Mammary epithelial cell (primary cell): ENCODE measurements at regions not wholly inside any gene's neighbourhood (a gene's known extent, or its start where the extent isn't known, plus 50 kb on each side); places are given as distances from the start of the nearest gene placed in this dataset.

ENCODE experiments used
- EZH2 ChIP-seq: IDR thresholded peaks from 2 replicates; pipeline ENCODE4 v1.6.1; 2012; ENCODE audit warnings: low read length, inconsistent platforms, borderline replicate concordance
- TF ChIP-seq, protein P1 (sequence below), 2 donors: IDR thresholded peaks in 1 of 2; conservative IDR thresholded peaks in 1 of 2; 2 replicates each; pipeline ENCODE4 v1.5.1; 2011 to 2012; ENCODE audit warnings: inconsistent platforms in 2 of 2, low read length in 2 of 2, mild to moderate bottlenecking in 2 of 2, control low read depth in 1 of 2, low read depth in 1 of 2; ENCODE audit not compliant: insufficient read depth in 1 of 2; ENCODE audit errors: extremely low read depth in 1 of 2

DNA sequence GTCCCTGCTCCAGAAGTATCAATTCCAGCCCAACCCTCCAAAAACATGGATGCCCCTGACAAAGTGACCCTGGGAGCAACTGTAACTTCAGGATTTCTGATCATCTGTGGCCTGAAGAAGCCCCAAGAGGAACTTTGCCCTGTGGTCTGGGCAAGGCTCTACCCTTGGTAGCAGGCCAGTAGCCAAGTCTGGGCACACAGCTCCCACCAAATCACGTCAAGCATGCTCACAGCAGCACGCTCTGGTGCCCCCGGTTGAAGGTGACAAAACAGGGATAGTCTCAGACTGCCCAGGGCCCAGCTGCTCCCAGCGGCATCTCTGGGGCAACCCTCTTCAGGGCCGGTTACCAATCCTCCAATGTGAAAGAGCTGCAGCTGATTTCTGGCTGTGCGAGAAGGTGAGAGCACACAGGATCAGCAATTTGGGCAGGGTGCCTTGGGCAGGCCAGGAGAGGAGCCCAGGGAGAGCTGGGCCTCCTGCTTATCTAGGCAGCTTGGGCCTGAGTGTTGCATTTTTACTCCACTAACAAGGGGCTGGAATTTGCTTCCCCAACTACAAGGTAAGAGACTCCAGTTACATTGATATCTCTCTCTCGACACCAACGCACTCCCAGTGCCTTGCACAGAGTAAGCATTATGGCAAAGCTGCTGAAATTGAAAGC is 418.1 kb downstream of the BCOR start:
- TF ChIP-seq, protein P1, sequence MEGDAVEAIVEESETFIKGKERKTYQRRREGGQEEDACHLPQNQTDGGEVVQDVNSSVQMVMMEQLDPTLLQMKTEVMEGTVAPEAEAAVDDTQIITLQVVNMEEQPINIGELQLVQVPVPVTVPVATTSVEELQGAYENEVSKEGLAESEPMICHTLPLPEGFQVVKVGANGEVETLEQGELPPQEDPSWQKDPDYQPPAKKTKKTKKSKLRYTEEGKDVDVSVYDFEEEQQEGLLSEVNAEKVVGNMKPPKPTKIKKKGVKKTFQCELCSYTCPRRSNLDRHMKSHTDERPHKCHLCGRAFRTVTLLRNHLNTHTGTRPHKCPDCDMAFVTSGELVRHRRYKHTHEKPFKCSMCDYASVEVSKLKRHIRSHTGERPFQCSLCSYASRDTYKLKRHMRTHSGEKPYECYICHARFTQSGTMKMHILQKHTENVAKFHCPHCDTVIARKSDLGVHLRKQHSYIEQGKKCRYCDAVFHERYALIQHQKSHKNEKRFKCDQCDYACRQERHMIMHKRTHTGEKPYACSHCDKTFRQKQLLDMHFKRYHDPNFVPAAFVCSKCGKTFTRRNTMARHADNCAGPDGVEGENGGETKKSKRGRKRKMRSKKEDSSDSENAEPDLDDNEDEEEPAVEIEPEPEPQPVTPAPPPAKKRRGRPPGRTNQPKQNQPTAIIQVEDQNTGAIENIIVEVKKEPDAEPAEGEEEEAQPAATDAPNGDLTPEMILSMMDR (conservative IDR thresholded peaks at IDR 0.05 in 1 of 2, IDR thresholded peaks at IDR 0.05 in 1 of 2; ENCODE audit: extremely low read depth in 1 of 2, insufficient read depth in 1 of 2, low read depth in 1 of 2, low read length in 2 of 2): no peak
- no peak for TF ChIP-seq EZH2
